Astrocyte (in vitro differentiated cells and primary cell): ENCODE measurements at regions not wholly inside any gene's neighbourhood (a gene's known extent, or its start where the extent isn't known, plus 50 kb on each side); places are given as distances from the start of the nearest gene placed in this dataset.
"Not testable (repeated sequence)": the region's sequence is repeated elsewhere in the genome, so short reads cannot be mapped to it uniquely, and the experiment has no call there.

Experiments
- DNase-seq: peaks from one replicate; pipeline ENCODE4 v3.0.0-alpha.2; 2010; ENCODE audit warnings: low read depth
- FAIRE-seq: peaks from 2 replicates; lab custom pipeline; 2011; peaks lifted over from hg19 to GRCh38; lab: Jason Lieb, UNC
- H2AFZ ChIP-seq: 2 replicates; pipeline ENCODE4 v1.6.0; 2012; ENCODE audit warnings: low read depth, low read length, inconsistent platforms
- H3K27ac ChIP-seq: 2 replicates; pipeline ENCODE4 v1.5.1; 2011; ENCODE audit warnings: low read depth, low read length, inconsistent platforms
- H3K27me3 ChIP-seq: 2 replicates; pipeline ENCODE4 v1.6.0; 2011; ENCODE audit warnings: low read length, inconsistent platforms; ENCODE audit not compliant: insufficient read depth
- H3K36me3 ChIP-seq: 2 replicates; pipeline ENCODE4 v1.5.1; 2011; ENCODE audit warnings: low read length, inconsistent platforms; ENCODE audit not compliant: insufficient read depth
- H3K4me1 ChIP-seq: 2 replicates; pipeline ENCODE4 v1.5.1; 2011; ENCODE audit warnings: low read length, inconsistent platforms; ENCODE audit not compliant: insufficient read depth
- H3K4me2 ChIP-seq: 2 replicates; pipeline ENCODE4 v1.6.0; 2012; ENCODE audit warnings: low read length, inconsistent platforms
- H3K4me3 ChIP-seq: 2 replicates; pipeline ENCODE4 v1.5.1; 2011; ENCODE audit warnings: low read depth, mild to moderate bottlenecking, low read length, inconsistent platforms; ENCODE audit not compliant: insufficient read depth
- H3K79me2 ChIP-seq: 2 replicates; pipeline ENCODE4 v1.6.0; 2012; ENCODE audit warnings: mild to moderate bottlenecking, low read length, inconsistent platforms; ENCODE audit not compliant: insufficient read depth
- H3K9ac ChIP-seq: 2 replicates; pipeline ENCODE4 v1.6.0; 2012; ENCODE audit warnings: mild to moderate bottlenecking, low read length, inconsistent platforms
- H3K9me3 ChIP-seq: 2 replicates; pipeline ENCODE4 v1.5.1; 2012; ENCODE audit warnings: low read depth, mild to moderate bottlenecking, low read length, inconsistent platforms; ENCODE audit not compliant: insufficient read depth
- H4K20me1 ChIP-seq: 2 replicates; pipeline ENCODE4 v1.6.0; 2012; ENCODE audit warnings: low read length, inconsistent platforms; ENCODE audit not compliant: insufficient read depth
- H3K27ac Mint-ChIP-seq: one replicate; pipeline ENCODE4 v1.8.0; 2021; ENCODE audit warnings: mild to moderate bottlenecking, mixed read lengths; ENCODE audit not compliant: unreplicated experiment
- H3K27me3 Mint-ChIP-seq: one replicate; pipeline ENCODE4 v1.8.0; 2021; ENCODE audit warnings: low read depth, mixed read lengths; ENCODE audit not compliant: unreplicated experiment
- H3K36me3 Mint-ChIP-seq: one replicate; pipeline ENCODE4 v1.8.0; 2021; ENCODE audit warnings: low read depth, mixed read lengths; ENCODE audit not compliant: unreplicated experiment
- H3K4me1 Mint-ChIP-seq: one replicate; pipeline ENCODE4 v1.8.0; 2021; ENCODE audit warnings: low read depth, mixed read lengths; ENCODE audit not compliant: unreplicated experiment
- H3K4me3 Mint-ChIP-seq: one replicate; pipeline ENCODE4 v1.8.0; 2021; ENCODE audit warnings: mild to moderate bottlenecking, moderate library complexity, mixed read lengths; ENCODE audit not compliant: unreplicated experiment
- H3K9me3 Mint-ChIP-seq: one replicate; pipeline ENCODE4 v1.8.0; 2021; ENCODE audit warnings: mild to moderate bottlenecking, mixed read lengths; ENCODE audit not compliant: unreplicated experiment
- CTCF ChIP-seq: IDR thresholded peaks from 2 replicates; pipeline ENCODE4 v1.5.1; 2011; ENCODE audit warnings: low read depth, mild to moderate bottlenecking, inconsistent platforms, low read length, moderate library complexity; ENCODE audit not compliant: insufficient read depth
- EZH2 ChIP-seq: IDR thresholded peaks from 2 replicates; pipeline ENCODE4 v1.6.1; 2012; ENCODE audit warnings: mild to moderate bottlenecking, low read length, inconsistent platforms; ENCODE audit not compliant: insufficient read depth

GRCh38 chr19:21668072-21668773, 99.2 kb downstream of the ZNF100 start:
- not testable (repeated sequence) for FAIRE-seq
- peaks cover 12% of the 10 kb centered on the region for H3K9me3 Mint-ChIP-seq

GRCh38 chr19:21655540-21656126, 111.7 kb downstream of the ZNF100 start:
- Mint-ChIP-seq H3K4me3 (no peak overlapping the region), H3K36me3 (no peaks in the 10 kb centered on the region), H3K4me1 (no peaks in the 10 kb centered on the region), H3K9me3 (peaks cover 5% of the 10 kb centered on the region), H3K27ac (no peak overlapping the region), H3K27me3 (no peaks in the 10 kb centered on the region)
- no peak overlapping the region for H3K4me2 ChIP-seq
- H4K20me1 ChIP-seq, result no peaks in the 10 kb centered on the region
- no peaks in the 10 kb centered on the region for H3K27me3 ChIP-seq
- TF ChIP-seq CTCF (no peak), EZH2 (no peak)
- no peaks in the 10 kb centered on the region for H3K36me3 ChIP-seq
- no peak overlapping the region for H3K9ac ChIP-seq
- H3K4me1 ChIP-seq, result no peaks in the 10 kb centered on the region
- no peaks in the 10 kb centered on the region for H3K79me2 ChIP-seq
- no peak overlapping the region for H3K27ac ChIP-seq
- FAIRE-seq (no peak), DNase-seq (no peak)
- H3K4me3 ChIP-seq, result no peak overlapping the region
- no peak overlapping the region for H2AFZ ChIP-seq
- H3K9me3 ChIP-seq, result peaks cover 4% of the 10 kb centered on the region

More at GRCh38 chr19:21668072-21668773, 99.2 kb downstream of the ZNF100 start:
- not testable (repeated sequence) for H3K4me2 ChIP-seq, H3K27ac ChIP-seq, H2AFZ ChIP-seq, H3K27me3 Mint-ChIP-seq, H3K27me3 ChIP-seq, H3K79me2 ChIP-seq, H4K20me1 ChIP-seq, H3K27ac Mint-ChIP-seq, DNase-seq, H3K4me1 Mint-ChIP-seq, H3K36me3 Mint-ChIP-seq, H3K36me3 ChIP-seq, H3K4me3 Mint-ChIP-seq, H3K9ac ChIP-seq, H3K4me1 ChIP-seq, H3K4me3 ChIP-seq, H3K9me3 ChIP-seq

GRCh38 chr19:21651478-21651877, 115.9 kb downstream of the ZNF100 start:
- not testable (repeated sequence) for DNase-seq

More at GRCh38 chr19:21651478-21651877, 115.9 kb downstream of the ZNF100 start:
- not testable (repeated sequence) for FAIRE-seq, H3K79me2 ChIP-seq, H3K4me1 Mint-ChIP-seq, H3K9me3 Mint-ChIP-seq, H3K36me3 Mint-ChIP-seq, H3K4me3 Mint-ChIP-seq, H2AFZ ChIP-seq, H3K4me1 ChIP-seq, H3K27ac ChIP-seq, H3K27me3 Mint-ChIP-seq, H3K4me3 ChIP-seq, H4K20me1 ChIP-seq, H3K36me3 ChIP-seq, H3K4me2 ChIP-seq, H3K9ac ChIP-seq, H3K27me3 ChIP-seq, H3K9me3 ChIP-seq, H3K27ac Mint-ChIP-seq
